ENCODE measurements at regions not wholly inside any gene's neighbourhood (a gene's known extent, or its start where the extent isn't known, plus 50 kb on each side); places are given as distances from the start of the nearest gene placed in this dataset.
"Not testable (repeated sequence)": the region's sequence is repeated elsewhere in the genome, so short reads cannot be mapped to it uniquely, and the experiment has no call there.

DNA sequence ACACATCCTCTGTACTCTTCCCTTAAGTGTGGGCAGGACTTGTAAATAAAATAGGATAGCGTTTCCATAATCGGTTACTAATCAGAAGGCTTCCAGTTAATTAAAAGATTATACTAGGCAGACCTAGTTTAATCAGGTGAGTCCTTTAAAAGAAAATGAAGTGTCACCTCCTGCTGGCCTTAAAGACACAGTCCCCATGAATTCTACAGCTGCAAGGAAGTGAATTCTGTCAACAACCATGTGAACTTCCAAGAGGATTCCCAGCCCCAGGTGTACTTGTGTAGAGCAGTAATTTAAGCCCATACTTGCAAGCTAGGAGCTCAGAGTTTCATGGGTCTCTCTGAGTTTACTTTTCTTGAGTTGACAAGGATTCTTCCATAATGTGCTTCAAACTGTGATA is 918.3 kb downstream of the DTWD2 start:
- Histone ChIP-seq H3K36me3 (no peaks in the 10 kb centered on the region), H3K9me3 (no peaks in the 10 kb centered on the region), H3K27me3 (no peaks in the 10 kb centered on the region), H3K4me3 (no peak overlapping the region)
- DNase-seq: no peak

DNA sequence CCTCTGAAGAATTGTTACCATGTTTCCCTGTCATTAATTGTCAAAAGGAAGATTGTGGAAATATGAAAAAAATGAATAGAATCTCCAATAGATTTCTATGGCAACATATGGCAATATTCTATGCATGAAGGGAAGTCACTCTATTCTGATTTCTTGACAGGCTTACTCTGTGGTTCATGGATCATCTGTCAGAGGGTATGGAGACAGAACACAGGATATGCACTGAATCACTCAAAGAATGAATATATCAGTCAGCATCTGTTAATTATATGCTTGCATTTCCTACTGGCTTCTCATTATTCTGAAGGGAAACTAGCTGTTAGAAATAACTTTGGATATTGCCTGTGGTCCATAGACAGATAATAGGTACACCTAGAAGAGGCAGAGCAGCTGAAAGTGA is 918.9 kb downstream of the DTWD2 start:
- DNase-seq: no peak
- Histone ChIP-seq H3K36me3 (no peaks in the 10 kb centered on the region), H3K27me3 (no peaks in the 10 kb centered on the region), H3K9me3 (no peaks in the 10 kb centered on the region), H3K4me3 (no peak overlapping the region)

DNA sequence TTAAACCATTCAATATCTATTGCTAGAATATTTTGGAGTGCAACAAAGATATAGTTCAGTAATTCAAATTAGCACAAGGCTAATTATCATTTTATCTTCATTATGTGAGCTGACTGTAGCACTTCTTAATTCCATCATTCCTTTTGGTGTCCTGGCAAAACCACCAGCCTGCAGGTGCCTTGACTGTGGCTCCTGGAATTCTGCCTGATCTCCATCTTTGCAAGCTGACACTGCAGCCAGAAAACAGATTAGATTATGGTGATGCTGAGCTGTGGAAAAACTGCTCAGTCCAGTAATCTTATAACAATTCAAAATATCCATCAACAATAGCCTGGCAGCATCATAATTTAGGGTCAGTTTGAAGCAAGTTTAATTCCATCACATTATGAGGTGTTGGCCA is 919.5 kb downstream of the DTWD2 start:
- H3K4me3 ChIP-seq: no peak overlapping the region
- no peaks in the 10 kb centered on the region for H3K27me3 ChIP-seq
- no peak for DNase-seq
- no peaks in the 10 kb centered on the region for H3K9me3 ChIP-seq
- no peaks in the 10 kb centered on the region for H3K36me3 ChIP-seq

DNA sequence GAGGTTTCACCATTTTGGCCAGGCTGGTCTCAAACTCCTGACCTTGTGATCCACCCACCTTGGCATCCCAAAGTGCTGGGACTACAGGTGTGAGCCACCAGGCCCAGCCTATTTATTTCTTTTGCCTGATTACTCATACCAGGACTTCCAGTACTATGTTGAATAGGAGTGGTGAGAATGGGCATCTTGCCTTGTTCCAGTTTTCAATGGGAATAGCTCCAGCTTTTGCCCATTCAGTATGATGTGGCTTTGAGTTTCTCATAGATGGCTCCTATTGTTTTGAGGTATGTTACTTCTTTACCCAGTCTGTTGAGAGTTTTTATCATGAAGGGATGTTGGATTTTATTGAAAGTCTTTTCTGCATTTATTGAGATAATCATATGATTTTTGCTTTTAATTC is 924.5 kb downstream of the DTWD2 start:
- H3K36me3 ChIP-seq, H3K9me3 ChIP-seq, H3K27me3 ChIP-seq, DNase-seq, H3K4me3 ChIP-seq: not testable (repeated sequence)

DNA sequence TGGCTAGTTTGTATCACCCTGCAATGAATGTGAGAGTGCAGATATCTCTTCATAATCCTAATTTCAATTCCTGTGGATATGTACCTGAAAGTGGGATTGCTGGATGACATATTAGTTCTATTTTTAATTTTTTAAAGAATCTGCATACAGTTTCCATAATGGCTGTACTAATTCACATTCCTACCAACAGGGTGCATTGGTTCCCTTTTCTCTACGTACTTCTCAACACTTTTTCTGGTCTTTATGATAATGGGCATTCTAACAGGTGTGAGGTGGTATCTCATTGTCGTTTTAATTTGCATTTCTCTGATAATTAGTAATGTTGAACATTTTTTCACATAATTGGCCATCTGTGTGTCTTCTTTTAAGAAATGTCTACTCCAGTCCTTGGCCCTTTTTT is 927.5 kb downstream of the DTWD2 start:
- Histone ChIP-seq H3K4me3 (no peak overlapping the region), H3K27me3 (no peaks in the 10 kb centered on the region), H3K36me3 (no peaks in the 10 kb centered on the region), H3K9me3 (no peaks in the 10 kb centered on the region)
- no peak for DNase-seq

DNA sequence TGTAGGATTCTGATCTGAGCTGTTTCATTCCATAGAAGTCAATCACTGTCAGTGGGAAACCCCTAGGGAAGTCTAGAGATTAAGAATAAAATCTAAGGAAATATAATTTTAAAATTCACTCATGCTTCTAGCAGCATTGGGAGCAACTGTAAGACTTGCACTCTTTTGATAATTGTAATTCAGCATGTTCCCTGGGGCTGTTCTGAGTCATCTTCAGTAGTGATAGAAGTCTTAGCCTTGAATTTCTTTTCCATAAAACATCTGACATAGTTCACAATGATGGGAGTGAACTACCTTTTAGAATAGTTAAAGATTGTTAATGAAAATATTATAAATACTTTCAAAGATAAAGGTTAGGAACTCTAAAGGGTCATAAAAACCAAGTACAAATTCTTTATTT is 935.8 kb downstream of the DTWD2 start:
- peaks cover 2% of the 10 kb centered on the region; the same call in 1 of the 2 replicates for H3K9me3 ChIP-seq
- H3K4me3 ChIP-seq: no peak overlapping the region

DNA sequence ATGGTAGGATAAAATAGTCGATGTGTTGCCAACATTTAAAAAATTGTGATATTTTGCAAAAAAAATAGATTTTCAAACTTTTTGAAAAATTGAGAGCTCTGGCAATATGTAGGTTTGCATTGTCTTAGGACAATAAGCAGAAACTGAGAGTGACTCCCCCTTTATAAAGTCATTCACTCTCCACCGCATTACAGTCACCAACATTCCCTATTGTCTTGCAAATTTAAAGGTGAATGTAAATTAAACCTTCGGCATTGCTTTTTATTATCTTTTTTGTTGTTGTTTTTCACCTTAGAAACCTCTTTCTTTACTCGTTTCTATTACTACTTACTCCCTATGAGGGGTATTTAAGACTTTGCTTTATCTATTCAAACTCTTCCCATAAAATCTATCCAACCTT is 944.2 kb downstream of the DTWD2 start:
- Histone ChIP-seq H3K4me3 (no peak overlapping the region), H3K9me3 (no peaks in the 10 kb centered on the region), H3K27me3 (no peaks in the 10 kb centered on the region), H3K36me3 (no peaks in the 10 kb centered on the region)
- no peak for DNase-seq

More for the DNA sequence above, 935.8 kb downstream of the DTWD2 start:
- no peaks in the 10 kb centered on the region for H3K27me3 ChIP-seq
- no peaks in the 10 kb centered on the region for H3K36me3 ChIP-seq
- DNase-seq: no peak

DNA sequence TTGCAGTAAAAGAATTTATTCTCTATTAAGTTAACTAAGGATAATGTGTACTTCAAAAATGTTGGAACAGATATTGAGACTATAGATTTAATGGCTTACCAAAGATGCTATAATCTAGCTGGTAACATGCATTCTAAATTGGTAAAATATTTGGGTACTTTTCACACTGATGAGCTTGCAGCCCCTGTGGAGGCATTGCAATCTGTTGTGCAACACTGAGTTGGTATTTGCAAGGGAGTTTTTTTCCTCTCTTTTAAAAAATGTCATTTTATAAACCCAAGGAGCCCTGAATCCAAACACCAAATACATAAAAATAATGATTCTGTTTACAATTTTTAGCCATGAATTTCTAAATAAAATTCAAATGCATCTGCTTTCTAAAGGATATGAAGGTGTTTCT is 944.8 kb downstream of the DTWD2 start:
- no peak for DNase-seq
- H3K27me3 ChIP-seq: no peaks in the 10 kb centered on the region
- no peaks in the 10 kb centered on the region for H3K36me3 ChIP-seq
- H3K9me3 ChIP-seq: no peaks in the 10 kb centered on the region
- H3K4me3 ChIP-seq: no peak overlapping the region

DNA sequence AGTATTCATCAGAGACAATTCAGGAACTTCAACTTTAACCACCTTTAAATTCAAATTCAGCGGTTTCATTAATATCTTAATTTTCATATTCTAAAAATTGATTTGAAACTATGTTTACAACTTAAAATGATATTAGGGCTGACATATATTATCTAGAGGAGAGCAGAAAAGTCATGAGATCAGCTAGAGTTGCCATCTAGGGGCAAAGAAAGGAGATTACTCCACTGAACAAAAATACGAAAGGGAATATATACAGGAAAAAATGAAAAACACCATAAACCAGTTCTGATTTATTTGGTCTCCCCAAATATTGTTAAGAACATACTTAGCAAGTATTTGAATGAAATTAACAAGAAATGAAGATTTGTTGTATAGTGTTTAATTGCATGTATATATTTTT is 946.3 kb downstream of the DTWD2 start:
- no peak for DNase-seq
- Histone ChIP-seq H3K36me3 (no peaks in the 10 kb centered on the region), H3K9me3 (no peaks in the 10 kb centered on the region), H3K27me3 (no peaks in the 10 kb centered on the region), H3K4me3 (no peak overlapping the region)

DNA sequence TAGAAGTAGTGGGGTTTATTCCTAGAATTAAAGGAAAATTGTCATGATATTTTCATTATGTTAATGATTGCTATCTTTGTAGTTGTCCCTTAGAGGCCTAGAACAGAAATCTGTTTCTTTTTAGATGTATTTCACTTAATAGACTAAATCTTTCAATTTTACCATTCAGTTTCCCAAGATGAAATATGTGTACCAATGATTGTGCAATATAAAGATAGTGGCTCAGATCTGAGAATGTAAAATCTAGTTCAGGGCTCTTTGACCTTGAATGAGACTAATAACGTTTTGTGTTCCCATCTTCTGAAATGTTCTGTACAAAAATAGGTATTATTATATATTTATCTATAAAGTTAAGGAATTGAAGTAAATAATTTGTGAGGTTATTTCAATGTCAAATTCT is 947.9 kb downstream of the DTWD2 start:
- no peaks in the 10 kb centered on the region for H3K36me3 ChIP-seq
- no peaks in the 10 kb centered on the region for H3K9me3 ChIP-seq
- H3K27me3 ChIP-seq: no peaks in the 10 kb centered on the region
- DNase-seq: no peak
- no peak overlapping the region for H3K4me3 ChIP-seq

DNA sequence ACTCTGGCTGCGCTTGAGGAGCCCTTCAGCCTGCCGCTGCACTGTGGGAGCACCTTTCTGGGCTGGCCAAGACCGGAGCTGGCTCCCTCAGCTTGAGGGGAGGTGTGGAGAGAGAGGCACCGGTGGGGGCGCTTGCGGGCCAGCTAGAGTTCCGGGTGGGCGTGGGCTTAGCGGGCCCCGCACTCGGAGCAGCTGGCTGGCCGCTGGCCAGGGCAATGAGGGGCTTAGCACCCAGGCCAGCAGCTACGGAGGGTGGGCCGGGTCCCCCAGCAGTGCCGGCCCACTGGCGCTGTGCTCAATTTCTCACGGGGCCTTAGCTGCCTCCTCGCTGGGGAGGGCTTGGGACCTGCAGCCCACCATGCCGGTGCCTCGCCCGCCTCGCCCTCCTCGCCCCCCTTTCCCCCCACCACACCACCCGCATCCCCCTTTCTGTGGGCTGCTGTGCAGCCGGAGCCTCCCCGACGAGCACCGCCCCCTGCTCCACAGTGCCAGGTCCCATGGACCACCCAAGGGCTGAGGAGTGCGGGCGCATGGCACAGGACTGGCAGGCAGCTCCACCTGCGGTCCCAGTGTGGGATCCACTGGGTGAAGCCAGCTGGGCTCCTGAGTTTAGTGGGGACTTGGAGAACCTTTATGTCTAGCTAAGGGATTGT is 954.5 kb downstream of the DTWD2 start:
- no peak for DNase-seq
- Histone ChIP-seq H3K4me3 (no peak overlapping the region), H3K36me3 (no peaks in the 10 kb centered on the region), H3K27me3 (no peaks in the 10 kb centered on the region), H3K9me3 (no peaks in the 10 kb centered on the region)

DNA sequence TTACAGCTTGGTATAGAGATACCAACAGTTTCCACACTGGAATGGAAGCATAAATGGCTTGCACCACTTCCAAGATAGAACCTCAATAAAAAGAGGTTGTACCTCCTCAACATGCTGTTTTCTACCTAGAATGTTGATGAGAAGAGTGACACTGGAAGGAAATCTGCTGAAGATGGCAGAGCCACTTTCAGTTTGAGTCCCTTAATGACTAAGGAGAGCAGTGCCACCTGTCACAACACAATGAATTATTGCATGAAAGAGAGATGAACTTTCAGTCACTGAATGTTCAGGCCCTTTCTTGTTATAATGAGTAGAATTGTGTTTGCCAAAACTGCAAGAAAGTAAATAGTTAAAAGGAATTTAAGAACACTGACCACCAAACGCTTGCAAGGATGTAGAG is 958.5 kb downstream of the DTWD2 start:
- Histone ChIP-seq H3K36me3 (no peaks in the 10 kb centered on the region), H3K4me3 (no peak overlapping the region), H3K27me3 (no peaks in the 10 kb centered on the region), H3K9me3 (no peaks in the 10 kb centered on the region)
- DNase-seq: no peak

DNA sequence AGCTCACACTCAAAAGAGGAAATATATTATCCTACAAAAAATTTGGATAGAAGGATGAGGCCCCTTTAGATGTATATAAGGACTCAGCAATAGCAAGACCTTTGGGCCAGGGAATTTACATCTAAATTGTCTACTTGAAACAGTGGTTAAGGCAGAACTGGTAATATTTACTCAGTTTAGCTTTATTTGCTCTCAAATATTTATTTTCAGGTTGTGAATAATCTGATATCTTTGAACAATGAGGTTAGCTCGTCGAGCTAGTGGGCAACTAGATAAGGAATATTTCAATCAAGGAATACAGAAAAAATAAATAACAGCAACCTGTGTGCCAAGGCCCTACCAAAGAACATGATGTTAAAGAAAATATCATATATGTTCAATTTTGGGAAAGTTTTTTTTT is 966.3 kb downstream of the DTWD2 start:
- DNase-seq: no peak
- H3K4me3 ChIP-seq: no peak overlapping the region
- H3K27me3 ChIP-seq: no peaks in the 10 kb centered on the region
- no peaks in the 10 kb centered on the region for H3K9me3 ChIP-seq
- H3K36me3 ChIP-seq: no peaks in the 10 kb centered on the region

DNA sequence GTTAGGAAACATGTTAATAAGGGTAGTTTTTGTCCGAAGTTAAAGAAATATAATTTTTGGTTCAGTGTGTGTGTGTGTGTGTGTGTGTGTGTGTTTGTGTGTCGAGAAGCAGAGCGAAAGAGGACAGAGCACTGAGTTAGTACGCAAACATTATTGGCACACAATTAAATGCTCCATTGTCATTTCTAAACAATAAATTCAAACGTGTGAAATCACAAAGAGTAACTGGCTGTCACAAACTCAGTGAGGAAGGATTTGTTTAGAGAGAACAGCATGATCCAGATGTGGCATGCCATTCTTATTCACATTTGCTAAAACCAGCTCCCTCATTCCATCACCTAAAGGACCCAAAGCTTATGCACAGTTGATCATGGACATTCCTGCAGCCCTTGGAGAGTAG is 970.8 kb downstream of the DTWD2 start:
- H3K4me3 ChIP-seq: no peak overlapping the region
- no peak for DNase-seq
- no peaks in the 10 kb centered on the region; the same call in 1 of the 2 replicates for H3K27me3 ChIP-seq
- H3K9me3 ChIP-seq: no peaks in the 10 kb centered on the region
- no peaks in the 10 kb centered on the region for H3K36me3 ChIP-seq

DNA sequence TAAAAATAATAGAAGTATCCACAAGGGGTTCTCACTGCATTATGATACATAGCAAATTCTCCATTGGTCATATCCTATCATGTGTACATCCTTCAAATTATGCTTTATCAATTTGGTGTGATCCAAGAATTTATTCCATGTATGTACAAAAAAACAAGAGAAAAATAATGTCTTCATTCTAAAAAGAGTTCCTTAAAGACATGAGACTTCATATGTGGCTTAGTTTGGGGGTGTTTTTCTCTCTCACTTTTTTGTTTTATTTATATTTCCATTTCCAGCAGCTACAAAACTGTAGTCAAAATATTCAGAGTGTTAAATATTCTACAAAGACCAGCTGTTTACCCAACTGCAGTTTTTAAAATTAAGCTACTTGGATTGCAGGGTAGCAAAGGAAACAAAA is 972.0 kb downstream of the DTWD2 start:
- Histone ChIP-seq H3K4me3 (no peak overlapping the region), H3K9me3 (no peaks in the 10 kb centered on the region), H3K36me3 (no peaks in the 10 kb centered on the region), H3K27me3 (no peaks in the 10 kb centered on the region; the same call in 1 of the 2 replicates)
- no peak for DNase-seq

DNA sequence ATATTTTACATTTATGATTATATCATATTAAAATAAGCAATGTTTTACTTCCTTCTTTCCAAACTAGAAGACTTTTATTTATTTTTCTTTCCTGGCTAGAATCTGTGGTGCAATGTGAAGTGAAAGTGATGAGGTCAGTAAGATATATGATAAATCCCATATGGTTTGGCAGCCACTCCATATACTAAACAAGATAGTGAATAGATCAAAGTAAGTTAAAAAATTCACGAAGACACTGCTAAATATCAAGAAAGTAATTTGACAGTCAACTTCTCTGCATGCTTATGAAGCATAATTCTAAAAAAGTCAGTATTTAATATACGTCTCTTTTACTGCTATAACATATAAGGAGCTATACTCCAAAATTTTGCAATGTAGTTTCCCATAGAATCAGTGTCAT is 972.8 kb downstream of the DTWD2 start:
- Histone ChIP-seq H3K9me3 (no peaks in the 10 kb centered on the region), H3K27me3 (no peaks in the 10 kb centered on the region; the same call in 1 of the 2 replicates), H3K4me3 (no peak overlapping the region), H3K36me3 (no peaks in the 10 kb centered on the region)
- no peak for DNase-seq

DNA sequence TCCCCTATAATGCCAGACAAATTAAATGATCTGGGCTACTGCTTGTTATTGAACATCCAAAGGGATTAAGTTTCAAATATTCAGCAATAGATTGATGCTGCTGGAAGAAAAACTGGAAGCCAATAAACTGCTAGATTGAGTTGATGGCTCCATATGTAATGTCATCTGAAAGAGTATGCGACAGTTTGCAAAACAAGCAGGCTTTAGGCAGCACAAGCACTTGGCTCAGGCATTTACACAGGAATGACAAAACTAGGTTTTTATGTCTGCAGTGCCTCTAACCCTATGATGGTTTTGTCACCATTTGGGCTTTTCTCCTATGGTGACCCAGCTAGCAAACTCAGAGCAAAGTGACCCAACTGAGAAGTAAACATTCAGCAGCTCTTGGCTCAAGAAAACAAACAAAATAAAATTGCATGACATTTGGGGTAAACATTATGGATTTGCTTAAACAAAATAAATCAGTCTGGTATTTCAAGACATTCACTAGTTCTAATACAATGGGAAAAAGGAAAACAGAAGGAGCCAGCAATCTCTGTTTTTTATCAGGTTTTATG is 978.5 kb downstream of the DTWD2 start:
- no peak overlapping the region for H3K4me3 ChIP-seq
- DNase-seq: no peak
- no peaks in the 10 kb centered on the region; the same call in 1 of the 2 replicates for H3K27me3 ChIP-seq
- no peaks in the 10 kb centered on the region for H3K9me3 ChIP-seq
- no peaks in the 10 kb centered on the region for H3K36me3 ChIP-seq

DNA sequence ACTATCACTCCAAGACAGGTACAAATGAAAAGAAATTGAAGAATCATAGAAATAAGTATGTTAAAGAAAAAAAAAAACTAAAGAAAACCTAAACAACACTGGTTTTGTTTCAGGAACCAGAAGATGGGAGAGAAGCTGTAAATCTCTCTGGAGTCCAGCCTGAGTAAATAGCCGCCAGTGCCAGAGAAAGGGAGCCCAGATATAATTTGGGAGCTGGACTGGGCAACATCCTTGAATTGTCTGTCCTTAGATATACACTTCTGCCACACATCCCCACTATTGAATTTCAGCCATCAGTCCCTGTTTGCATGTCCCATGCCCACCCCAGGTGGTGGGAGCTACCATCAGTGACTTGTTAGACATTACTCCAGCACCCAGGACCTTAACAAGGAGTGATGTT is 979.6 kb downstream of the DTWD2 start:
- no peaks in the 10 kb centered on the region for H3K36me3 ChIP-seq
- H3K9me3 ChIP-seq: no peaks in the 10 kb centered on the region
- H3K4me3 ChIP-seq: no peak overlapping the region
- H3K27me3 ChIP-seq: no peaks in the 10 kb centered on the region; the same call in none of the 2 replicates
- no peak for DNase-seq
